Peyer's patch (tissue), 4 donors: ENCODE measurements at regions not wholly inside any gene's neighbourhood (a gene's known extent, or its start where the extent isn't known, plus 50 kb on each side); places are given as distances from the start of the nearest gene placed in this dataset.

Experiments used
- DNase-seq, 3 donors: peaks; one replicate each; pipeline ENCODE4 v3.0.0-alpha.2; 2017 to 2019
- H3K27ac ChIP-seq, 4 donors: fragments of 200-600 bp; sonication (generic); one replicate each; pipeline ENCODE4 v1.5.1; 2016 to 2019
- H3K27me3 ChIP-seq, 2 donors: fragments of 200-600 bp; sonication (generic); one replicate each; pipeline ENCODE4 v1.5.1; 2019
- H3K36me3 ChIP-seq, 3 donors: fragments of 200-600 bp; sonication (generic); one replicate each; pipeline ENCODE4 v1.5.1; 2016 to 2019
- H3K4me1 ChIP-seq, 4 donors: fragments of 200-600 bp; sonication (generic); one replicate each; pipeline ENCODE4 v1.5.1; 2016 to 2019
- H3K4me3 ChIP-seq, 4 donors: fragments of 200-600 bp; sonication (generic); 1 replicate in 3 of 4; 2 replicates in 1 of 4; pipeline ENCODE4 v1.5.1; 2016 to 2019; ENCODE audit warnings: mild to moderate bottlenecking in 1 of 4
- H3K9me3 ChIP-seq, 4 donors: fragments of 200-600 bp; sonication (generic); one replicate each; pipeline ENCODE4 v1.5.1; 2016 to 2019; ENCODE audit warnings: mild to moderate bottlenecking in 1 of 4
- CTCF ChIP-seq, 6 experiments: fragments of 450-650 bp in 4 of 6; fragments of 200-600 bp in 2 of 6; sonication (generic) in 1 of 6; IDR thresholded peaks; one replicate each; pipeline ENCODE4 v1.5.1; 2017 to 2019; ENCODE audit warnings: antibody characterized with exemption in 6 of 6, mild to moderate bottlenecking in 3 of 6, moderate library complexity in 1 of 6
- POLR2A ChIP-seq, 2 donors: fragments of 450-650 bp; IDR thresholded peaks; one replicate each; pipeline ENCODE4 v1.5.1; 2017; ENCODE audit warnings: antibody characterized with exemption in 2 of 2, mild to moderate bottlenecking in 2 of 2, moderate library complexity in 2 of 2

- DNase-seq, result peak; percentile 26 to 72 (median 60)
- peaks cover 0 to 15% (median 4%) of the 10 kb centered on the region in 4 donors for H3K4me1 ChIP-seq
- TF ChIP-seq CTCF (IDR thresholded peaks at IDR 0.05) (peak in 1 of 6 experiments; percentile 4), POLR2A (IDR thresholded peaks at IDR 0.05) (no peak)
- H3K9me3 ChIP-seq, result no peaks in the 10 kb centered on the region
- peak overlapping the region; percentile 62 to 95 (median 81) for H3K4me3 ChIP-seq
- H3K27ac ChIP-seq, result peak overlapping the region; percentile 42 to 80 (median 72)
- H3K27me3 ChIP-seq, result no peaks in the 10 kb centered on the region
- H3K36me3 ChIP-seq, result no peaks in the 10 kb centered on the region
These were observed 225.9 kb upstream of the C2CD4B start for GRCh38 chr15:62390791-62391640.

GRCh38 chr15:62391641-62392262 is 226.7 kb upstream of the C2CD4B start:
- TF ChIP-seq CTCF (IDR thresholded peaks at IDR 0.05), result peak in 4 of 6 experiments; percentile 20 to 64 (median 49)
- TF ChIP-seq POLR2A (IDR thresholded peaks at IDR 0.05), result no peak
- Histone ChIP-seq H3K9me3 (no peaks in the 10 kb centered on the region), H3K27me3 (no peaks in the 10 kb centered on the region), H3K36me3 (no peaks in the 10 kb centered on the region), H3K4me3 (peak overlapping the region; percentile 62 to 95 (median 81)), H3K27ac (peak overlapping the region; percentile 42 to 80 (median 72)), H3K4me1 (peaks cover 0 to 15% (median 4%) of the 10 kb centered on the region in 4 donors)
- peak in 2 of 3 donors; percentile 68 to 84 for DNase-seq

GRCh38 chr15:62392376-62392775 is 227.3 kb upstream of the C2CD4B start:
- peak in 1 of 3 donors; percentile 49 for DNase-seq
- peak overlapping the region in 2 of 4 donors; percentile 77 to 80 for H3K27ac ChIP-seq
- no peaks in the 10 kb centered on the region for H3K36me3 ChIP-seq
- no peak for TF ChIP-seq CTCF (IDR thresholded peaks at IDR 0.05)
- TF ChIP-seq POLR2A (IDR thresholded peaks at IDR 0.05), result no peak
- no peaks in the 10 kb centered on the region for H3K9me3 ChIP-seq
- no peaks in the 10 kb centered on the region for H3K27me3 ChIP-seq
- peak overlapping the region; percentile 62 to 95 (median 81) for H3K4me3 ChIP-seq
- H3K4me1 ChIP-seq, result peaks cover 0 to 15% (median 4%) of the 10 kb centered on the region in 4 donors

GRCh38 chr15:62393196-62393595 is 228.1 kb upstream of the C2CD4B start:
- Histone ChIP-seq H3K36me3 (no peaks in the 10 kb centered on the region), H3K27me3 (no peaks in the 10 kb centered on the region), H3K4me1 (peaks cover 0 to 15% (median 4%) of the 10 kb centered on the region in 4 donors), H3K9me3 (peaks cover 0 to 3% (median 0%) of the 10 kb centered on the region in 4 donors), H3K4me3 (no peak overlapping the region), H3K27ac (no peak overlapping the region)
- DNase-seq, result no peak
- no peak for TF ChIP-seq CTCF (IDR thresholded peaks at IDR 0.05)

- Histone ChIP-seq H3K27ac (peak overlapping the region in 1 of 4 donors; percentile 25), H3K4me3 (no peak overlapping the region), H3K4me1 (peaks cover 0 to 15% (median 4%) of the 10 kb centered on the region in 4 donors), H3K9me3 (peaks cover 0 to 5% (median 0%) of the 10 kb centered on the region in 4 donors), H3K36me3 (no peaks in the 10 kb centered on the region), H3K27me3 (no peaks in the 10 kb centered on the region)
- no peak for DNase-seq
- TF ChIP-seq POLR2A (IDR thresholded peaks at IDR 0.05) (no peak), CTCF (IDR thresholded peaks at IDR 0.05) (no peak)
These were observed 229.0 kb upstream of the C2CD4B start for GRCh38 chr15:62394079-62394478.
